ENCODE measurements at regions not wholly inside any gene's neighbourhood (a gene's known extent, or its start where the extent isn't known, plus 50 kb on each side); places are given as distances from the start of the nearest gene placed in this dataset.

GRCh38 chr1:47624531-47624930 is 186.7 kb downstream of the FOXD2 start:
- Histone ChIP-seq H3K9me3 (ENCODE audit: control insufficient read depth in 2 of 2, low read length in 2 of 2) (no peaks in the 10 kb centered on the region), H3K27ac (ENCODE audit: low read depth in 2 of 2, low read length in 2 of 2) (no peak overlapping the region), H3K9ac (ENCODE audit: low read depth in 1 of 2, low read length in 2 of 2) (no peak overlapping the region), H3K36me3 (ENCODE audit: control insufficient read depth in 2 of 2, insufficient read depth in 2 of 2, low read length in 2 of 2) (no peaks in the 10 kb centered on the region), H3K4me3 (ENCODE audit: low read length in 2 of 2) (no peak overlapping the region), H3K27me3 (ENCODE audit: control insufficient read depth in 2 of 2, insufficient read depth in 2 of 2, low read length in 2 of 2) (no peaks in the 10 kb centered on the region), H3K4me1 (ENCODE audit: control insufficient read depth in 2 of 2, insufficient read depth in 2 of 2, low read length in 2 of 2) (no peaks in the 10 kb centered on the region)

DNA sequence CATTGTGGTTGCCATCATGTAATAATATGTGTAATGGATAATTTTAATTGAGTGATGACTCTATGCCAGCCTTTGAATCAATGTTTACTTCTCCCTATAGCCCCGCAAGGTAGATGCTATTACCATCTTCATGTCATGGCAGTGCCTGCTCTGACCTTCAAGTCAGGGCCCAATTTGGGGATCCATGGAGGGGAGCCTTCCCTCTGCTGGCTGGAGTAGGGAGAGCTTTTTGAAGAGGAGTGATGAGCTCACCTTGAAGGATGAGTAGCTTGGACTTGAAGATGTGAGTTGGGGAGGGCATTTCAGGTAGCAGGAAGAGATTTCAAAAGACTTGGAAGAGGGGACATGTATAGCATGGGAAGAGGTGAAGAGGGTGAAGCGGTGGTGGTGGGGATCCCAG is 189.2 kb downstream of the FOXD2 start:
- Histone ChIP-seq H3K9ac (ENCODE audit: low read depth in 1 of 2, low read length in 2 of 2) (no peak overlapping the region), H3K4me3 (ENCODE audit: low read length in 2 of 2) (no peak overlapping the region), H3K9me3 (ENCODE audit: control insufficient read depth in 2 of 2, low read length in 2 of 2) (no peaks in the 10 kb centered on the region), H3K27me3 (ENCODE audit: control insufficient read depth in 2 of 2, insufficient read depth in 2 of 2, low read length in 2 of 2) (no peaks in the 10 kb centered on the region), H3K27ac (ENCODE audit: low read depth in 2 of 2, low read length in 2 of 2) (no peak overlapping the region), H3K36me3 (ENCODE audit: control insufficient read depth in 2 of 2, insufficient read depth in 2 of 2, low read length in 2 of 2) (no peaks in the 10 kb centered on the region), H3K4me1 (ENCODE audit: control insufficient read depth in 2 of 2, insufficient read depth in 2 of 2, low read length in 2 of 2) (no peaks in the 10 kb centered on the region)

DNA sequence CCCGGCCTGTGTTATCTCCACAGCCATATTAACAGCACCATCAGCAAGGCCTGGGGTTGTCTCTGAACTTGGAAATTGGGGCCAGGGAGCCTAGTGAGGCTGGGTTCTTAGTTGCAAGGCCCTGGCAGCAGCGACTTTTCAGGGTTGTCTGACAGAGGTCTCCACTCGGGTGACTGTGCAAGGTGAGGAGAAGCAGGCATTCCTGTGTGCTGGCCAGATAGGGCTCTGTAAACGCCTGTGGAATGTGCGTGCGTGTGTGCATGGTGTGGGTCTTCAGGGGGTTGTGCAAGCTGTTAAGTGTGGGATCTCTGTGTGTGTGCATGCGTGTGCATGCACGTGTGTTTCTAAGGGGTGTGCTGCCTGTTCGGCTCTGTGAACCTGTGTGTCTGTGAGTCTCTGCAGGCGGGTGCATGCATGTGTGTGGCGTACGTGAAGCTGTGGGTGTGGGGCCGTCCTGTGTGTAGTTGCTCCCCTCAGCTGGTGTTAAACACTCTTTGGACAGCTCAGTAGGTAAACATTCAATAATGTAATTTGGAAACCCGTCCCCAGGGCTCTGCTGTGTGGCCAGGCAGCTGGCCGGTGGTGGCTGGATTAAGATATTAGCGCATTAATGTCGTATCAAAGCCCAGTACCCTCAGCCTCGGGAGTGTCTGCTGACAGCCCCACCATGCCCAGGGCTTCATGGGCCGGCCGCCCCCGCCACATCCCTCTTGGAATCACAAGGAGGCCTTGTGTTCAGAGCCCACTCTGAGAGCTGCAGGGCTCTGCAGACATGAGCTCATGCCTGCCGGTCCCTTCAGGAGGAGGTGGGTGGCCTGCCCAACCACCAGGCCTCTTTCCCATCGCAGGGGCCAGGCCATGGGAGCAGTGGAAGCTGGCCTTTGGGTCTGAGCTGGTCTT is 189.9 kb downstream of the FOXD2 start:
- no peaks in the 10 kb centered on the region for H3K27me3 ChIP-seq (ENCODE audit: control insufficient read depth in 2 of 2, insufficient read depth in 2 of 2, low read length in 2 of 2)
- no peaks in the 10 kb centered on the region for H3K36me3 ChIP-seq (ENCODE audit: control insufficient read depth in 2 of 2, insufficient read depth in 2 of 2, low read length in 2 of 2)
- no peak overlapping the region for H3K27ac ChIP-seq (ENCODE audit: low read depth in 2 of 2, low read length in 2 of 2)
- H3K9ac ChIP-seq (ENCODE audit: low read depth in 1 of 2, low read length in 2 of 2): no peak overlapping the region
- H3K4me3 ChIP-seq (ENCODE audit: low read length in 2 of 2): no peak overlapping the region
- H3K9me3 ChIP-seq (ENCODE audit: control insufficient read depth in 2 of 2, low read length in 2 of 2): no peaks in the 10 kb centered on the region
- H3K4me1 ChIP-seq (ENCODE audit: control insufficient read depth in 2 of 2, insufficient read depth in 2 of 2, low read length in 2 of 2): no peaks in the 10 kb centered on the region

DNA sequence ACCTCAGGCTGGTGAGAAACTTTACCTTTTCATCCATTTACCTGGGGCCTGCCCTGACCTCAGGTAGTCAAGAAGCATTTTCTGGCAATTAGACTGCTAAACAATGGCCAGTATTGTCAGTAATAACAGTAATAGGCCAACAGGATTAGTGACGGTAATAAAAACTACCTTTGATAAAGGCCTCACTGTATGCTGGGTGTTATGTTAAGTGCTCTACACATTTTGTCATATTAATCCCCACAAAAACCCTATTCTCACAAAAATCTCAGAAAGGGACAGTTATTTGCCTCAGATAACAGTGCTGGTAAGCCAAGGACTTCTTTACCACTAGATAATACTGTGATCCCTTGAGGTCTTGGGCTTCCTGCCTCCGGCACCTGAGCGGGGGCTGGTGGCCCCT is 191.4 kb downstream of the FOXD2 start:
- Histone ChIP-seq H3K36me3 (ENCODE audit: control insufficient read depth in 2 of 2, insufficient read depth in 2 of 2, low read length in 2 of 2) (no peaks in the 10 kb centered on the region), H3K27me3 (ENCODE audit: control insufficient read depth in 2 of 2, insufficient read depth in 2 of 2, low read length in 2 of 2) (peaks cover 0 to 2% of the 10 kb centered on the region in 2 donors), H3K27ac (ENCODE audit: low read depth in 2 of 2, low read length in 2 of 2) (no peak overlapping the region), H3K9me3 (ENCODE audit: control insufficient read depth in 2 of 2, low read length in 2 of 2) (no peaks in the 10 kb centered on the region), H3K4me3 (ENCODE audit: low read length in 2 of 2) (no peak overlapping the region), H3K4me1 (ENCODE audit: control insufficient read depth in 2 of 2, insufficient read depth in 2 of 2, low read length in 2 of 2) (no peaks in the 10 kb centered on the region), H3K9ac (ENCODE audit: low read depth in 1 of 2, low read length in 2 of 2) (no peak overlapping the region)

- Histone ChIP-seq H3K27ac (ENCODE audit: low read depth in 2 of 2, low read length in 2 of 2) (no peak overlapping the region), H3K27me3 (ENCODE audit: control insufficient read depth in 2 of 2, insufficient read depth in 2 of 2, low read length in 2 of 2) (peaks cover 0 to 3% of the 10 kb centered on the region in 2 donors), H3K4me1 (ENCODE audit: control insufficient read depth in 2 of 2, insufficient read depth in 2 of 2, low read length in 2 of 2) (no peaks in the 10 kb centered on the region), H3K4me3 (ENCODE audit: low read length in 2 of 2) (no peak overlapping the region), H3K9me3 (ENCODE audit: control insufficient read depth in 2 of 2, low read length in 2 of 2) (no peaks in the 10 kb centered on the region), H3K9ac (ENCODE audit: low read depth in 1 of 2, low read length in 2 of 2) (no peak overlapping the region), H3K36me3 (ENCODE audit: control insufficient read depth in 2 of 2, insufficient read depth in 2 of 2, low read length in 2 of 2) (no peaks in the 10 kb centered on the region)
These were observed 192.5 kb downstream of the FOXD2 start for GRCh38 chr1:47630346-47630745.

DNA sequence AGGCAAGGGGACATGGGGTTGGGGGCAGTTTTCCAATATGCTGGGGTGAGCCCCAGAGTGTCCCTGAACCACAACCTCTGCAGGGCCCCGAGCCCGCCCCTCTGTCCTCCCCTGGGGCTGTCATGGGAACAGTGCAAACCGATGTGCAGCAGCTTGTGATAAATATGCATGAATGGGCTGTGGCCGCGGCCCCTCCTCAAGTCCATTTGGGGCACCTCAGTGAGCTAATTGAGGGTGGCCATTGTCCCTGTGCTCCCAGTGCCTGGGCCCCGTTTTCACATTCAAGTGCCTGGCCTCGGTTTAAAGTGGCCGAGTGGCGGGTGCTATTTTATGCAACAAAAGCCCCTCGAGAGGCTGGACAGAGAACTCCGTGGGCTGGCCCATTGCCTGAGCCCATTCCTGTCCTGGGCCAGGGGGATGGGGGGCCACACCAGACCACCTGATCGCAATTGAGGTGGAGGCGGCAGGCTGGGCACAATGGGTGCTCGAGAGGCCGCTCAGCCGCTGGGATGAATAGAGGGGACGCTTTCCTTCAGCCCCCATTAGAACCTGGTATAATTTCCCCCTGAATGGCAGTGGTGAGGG is 193.7 kb downstream of the FOXD2 start:
- Histone ChIP-seq H3K27ac (ENCODE audit: low read depth in 2 of 2, low read length in 2 of 2) (no peak overlapping the region), H3K4me3 (ENCODE audit: low read length in 2 of 2) (no peak overlapping the region), H3K9me3 (ENCODE audit: control insufficient read depth in 2 of 2, low read length in 2 of 2) (no peaks in the 10 kb centered on the region), H3K27me3 (ENCODE audit: control insufficient read depth in 2 of 2, insufficient read depth in 2 of 2, low read length in 2 of 2) (peaks cover 0 to 3% of the 10 kb centered on the region in 2 donors), H3K4me1 (ENCODE audit: control insufficient read depth in 2 of 2, insufficient read depth in 2 of 2, low read length in 2 of 2) (no peaks in the 10 kb centered on the region), H3K36me3 (ENCODE audit: control insufficient read depth in 2 of 2, insufficient read depth in 2 of 2, low read length in 2 of 2) (no peaks in the 10 kb centered on the region), H3K9ac (ENCODE audit: low read depth in 1 of 2, low read length in 2 of 2) (no peak overlapping the region)

- no peak overlapping the region for H3K9ac ChIP-seq (ENCODE audit: low read depth in 1 of 2, low read length in 2 of 2)
- H3K4me1 ChIP-seq (ENCODE audit: control insufficient read depth in 2 of 2, insufficient read depth in 2 of 2, low read length in 2 of 2): no peaks in the 10 kb centered on the region
- no peaks in the 10 kb centered on the region for H3K9me3 ChIP-seq (ENCODE audit: control insufficient read depth in 2 of 2, low read length in 2 of 2)
- H3K27ac ChIP-seq (ENCODE audit: low read depth in 2 of 2, low read length in 2 of 2): no peak overlapping the region
- no peaks in the 10 kb centered on the region for H3K36me3 ChIP-seq (ENCODE audit: control insufficient read depth in 2 of 2, insufficient read depth in 2 of 2, low read length in 2 of 2)
- no peak overlapping the region for H3K4me3 ChIP-seq (ENCODE audit: low read length in 2 of 2)
- H3K27me3 ChIP-seq (ENCODE audit: control insufficient read depth in 2 of 2, insufficient read depth in 2 of 2, low read length in 2 of 2): peaks cover 0 to 7% of the 10 kb centered on the region in 2 donors
These were observed 197.3 kb downstream of the FOXD2 start for GRCh38 chr1:47635111-47635510.

- no peaks in the 10 kb centered on the region for H3K36me3 ChIP-seq (ENCODE audit: control insufficient read depth in 2 of 2, insufficient read depth in 2 of 2, low read length in 2 of 2)
- H3K4me3 ChIP-seq (ENCODE audit: low read length in 2 of 2): no peak overlapping the region
- H3K9ac ChIP-seq (ENCODE audit: low read depth in 1 of 2, low read length in 2 of 2): no peak overlapping the region
- no peaks in the 10 kb centered on the region for H3K4me1 ChIP-seq (ENCODE audit: control insufficient read depth in 2 of 2, insufficient read depth in 2 of 2, low read length in 2 of 2)
- peaks cover 0 to 7% of the 10 kb centered on the region in 2 donors for H3K27me3 ChIP-seq (ENCODE audit: control insufficient read depth in 2 of 2, insufficient read depth in 2 of 2, low read length in 2 of 2)
- no peaks in the 10 kb centered on the region for H3K9me3 ChIP-seq (ENCODE audit: control insufficient read depth in 2 of 2, low read length in 2 of 2)
- H3K27ac ChIP-seq (ENCODE audit: low read depth in 2 of 2, low read length in 2 of 2): no peak overlapping the region
These were observed 197.8 kb downstream of the FOXD2 start for GRCh38 chr1:47635597-47635996.

- Histone ChIP-seq H3K4me3 (ENCODE audit: low read length in 2 of 2) (no peak overlapping the region), H3K27me3 (ENCODE audit: control insufficient read depth in 2 of 2, insufficient read depth in 2 of 2, low read length in 2 of 2) (peaks cover 0 to 7% of the 10 kb centered on the region in 2 donors), H3K27ac (ENCODE audit: low read depth in 2 of 2, low read length in 2 of 2) (no peak overlapping the region), H3K9ac (ENCODE audit: low read depth in 1 of 2, low read length in 2 of 2) (no peak overlapping the region), H3K36me3 (ENCODE audit: control insufficient read depth in 2 of 2, insufficient read depth in 2 of 2, low read length in 2 of 2) (no peaks in the 10 kb centered on the region), H3K4me1 (ENCODE audit: control insufficient read depth in 2 of 2, insufficient read depth in 2 of 2, low read length in 2 of 2) (no peaks in the 10 kb centered on the region), H3K9me3 (ENCODE audit: control insufficient read depth in 2 of 2, low read length in 2 of 2) (no peaks in the 10 kb centered on the region)
These were observed 199.4 kb downstream of the FOXD2 start for GRCh38 chr1:47637111-47637685.

DNA sequence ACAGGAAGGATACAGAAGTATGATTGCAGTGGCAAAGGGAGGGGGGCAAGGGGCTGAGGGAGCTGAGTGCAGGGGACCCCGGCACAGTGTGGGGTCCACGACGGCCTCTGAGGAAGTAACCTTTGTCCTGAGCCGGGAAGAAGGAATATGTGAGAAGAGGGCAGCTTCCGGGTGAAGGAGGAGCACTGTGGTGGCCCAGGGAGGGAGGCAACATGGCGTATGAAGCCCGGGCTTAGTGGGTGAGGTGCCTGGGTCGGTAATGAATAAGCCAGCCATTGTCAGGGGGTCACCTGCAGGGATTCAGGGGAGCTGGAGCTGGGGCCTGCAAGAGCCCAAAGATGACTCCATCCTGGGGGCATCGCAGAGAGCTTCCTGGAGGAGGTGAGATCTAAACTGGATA is 200.4 kb downstream of the FOXD2 start:
- H3K27ac ChIP-seq (ENCODE audit: low read depth in 2 of 2, low read length in 2 of 2): no peak overlapping the region
- no peak overlapping the region for H3K4me3 ChIP-seq (ENCODE audit: low read length in 2 of 2)
- peaks cover 0 to 7% of the 10 kb centered on the region in 2 donors for H3K27me3 ChIP-seq (ENCODE audit: control insufficient read depth in 2 of 2, insufficient read depth in 2 of 2, low read length in 2 of 2)
- no peaks in the 10 kb centered on the region for H3K36me3 ChIP-seq (ENCODE audit: control insufficient read depth in 2 of 2, insufficient read depth in 2 of 2, low read length in 2 of 2)
- no peak overlapping the region for H3K9ac ChIP-seq (ENCODE audit: low read depth in 1 of 2, low read length in 2 of 2)
- H3K4me1 ChIP-seq (ENCODE audit: control insufficient read depth in 2 of 2, insufficient read depth in 2 of 2, low read length in 2 of 2): no peaks in the 10 kb centered on the region
- no peaks in the 10 kb centered on the region for H3K9me3 ChIP-seq (ENCODE audit: control insufficient read depth in 2 of 2, low read length in 2 of 2)
